GM12873 (cell line): ENCODE measurements at regions not wholly inside any gene's neighbourhood (a gene's known extent, or its start where the extent isn't known, plus 50 kb on each side); places are given as distances from the start of the nearest gene placed in this dataset.

ENCODE experiments used
- CTCF ChIP-seq: IDR thresholded peaks from 2 replicates; pipeline ENCODE4 v1.5.1; 2012; ENCODE audit warnings: low read depth, mild to moderate bottlenecking, moderate library complexity, low read length, control low read depth; ENCODE audit not compliant: insufficient read depth; ENCODE audit errors: missing control alignments

- no peak for TF ChIP-seq CTCF
These were observed 178.6 kb downstream of the AACS start for GRCh38 chr12:125243811-125244210.

DNA sequence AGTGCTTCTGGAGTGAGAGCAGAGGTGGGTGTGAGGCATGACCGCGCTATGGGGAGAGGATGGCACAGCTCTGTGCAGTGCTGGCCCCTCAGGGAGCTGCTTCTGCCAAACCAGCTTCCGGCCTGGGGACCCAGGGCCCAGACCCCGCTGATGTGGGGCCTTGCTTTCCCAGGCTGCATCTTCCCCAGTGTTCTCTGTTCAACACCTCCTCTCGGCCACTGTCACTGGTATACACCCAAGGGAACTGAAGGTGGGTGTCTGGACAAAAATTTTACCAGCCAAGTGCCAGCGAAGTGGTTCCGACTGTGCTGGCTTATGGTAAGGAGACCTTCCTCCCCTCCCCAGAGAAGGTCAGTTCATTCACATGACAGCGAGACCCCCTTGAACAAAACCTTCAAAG, 179.1 kb downstream of the AACS start:
- TF ChIP-seq CTCF: no peak

DNA sequence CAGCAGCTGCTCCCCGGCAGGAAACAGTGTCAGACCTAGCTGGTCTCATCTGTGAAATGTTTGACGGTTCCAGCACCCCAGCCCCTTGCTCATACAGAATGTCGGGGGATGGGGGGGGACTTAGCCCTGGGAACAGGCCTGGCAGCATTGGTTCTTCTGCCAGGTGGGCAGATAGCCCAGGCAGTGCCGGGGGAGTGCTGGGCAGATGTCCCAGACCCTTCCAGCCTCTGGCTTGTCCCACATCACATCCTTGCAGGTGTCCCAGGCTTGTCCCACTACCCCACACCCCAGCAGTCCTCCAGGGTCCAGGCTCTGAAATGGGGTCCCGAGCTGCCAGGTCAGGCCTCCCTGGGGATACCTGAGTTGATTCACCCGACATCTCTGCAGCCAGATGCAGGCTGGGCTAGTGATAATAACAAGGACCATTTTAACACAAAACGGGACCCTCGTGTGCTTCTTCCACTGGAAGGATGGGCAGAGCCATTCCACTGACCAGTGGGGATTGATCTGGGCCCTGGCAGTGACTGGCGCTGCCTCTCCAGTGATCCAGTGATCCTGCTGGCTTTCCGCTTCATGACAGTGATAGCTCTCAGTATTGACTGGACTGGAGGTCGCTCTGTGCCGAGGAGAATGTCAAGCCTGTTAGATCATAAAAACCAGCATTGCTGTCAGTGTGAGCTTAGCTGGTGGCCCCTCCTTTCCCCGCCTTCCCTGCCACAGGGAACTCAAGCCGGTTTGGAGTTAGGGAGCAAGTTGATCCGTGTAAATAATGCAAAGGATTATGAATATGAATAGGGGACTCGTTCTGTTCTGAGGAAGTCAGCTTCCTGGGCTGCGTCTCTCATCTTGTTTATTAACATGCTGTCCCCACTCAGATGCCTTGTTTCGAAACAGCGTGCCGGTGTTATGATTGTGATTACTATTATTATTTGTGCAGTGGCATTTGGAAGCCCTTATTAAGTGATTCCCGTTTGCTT, 180.6 kb downstream of the AACS start:
- no peak for TF ChIP-seq CTCF

DNA sequence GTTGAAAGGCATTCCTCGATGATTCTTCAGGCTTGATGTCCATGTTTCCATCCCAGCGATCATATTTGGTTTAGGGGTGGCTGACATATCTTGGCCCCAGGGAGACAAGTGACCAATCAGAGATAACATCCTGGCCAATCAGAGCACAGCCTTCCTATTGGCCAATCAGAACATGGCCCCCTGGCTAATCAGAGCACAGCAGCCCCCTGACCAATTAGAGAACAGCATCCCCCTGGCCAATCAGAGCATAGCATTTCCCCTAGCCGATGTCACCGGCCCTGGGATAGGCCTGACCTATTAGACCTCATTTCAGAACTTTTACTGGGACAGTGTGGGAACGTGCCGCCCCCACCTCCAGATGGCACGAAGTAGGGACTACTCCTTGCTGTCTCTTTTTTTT, 182.2 kb downstream of the AACS start:
- TF ChIP-seq CTCF: no peak

DNA sequence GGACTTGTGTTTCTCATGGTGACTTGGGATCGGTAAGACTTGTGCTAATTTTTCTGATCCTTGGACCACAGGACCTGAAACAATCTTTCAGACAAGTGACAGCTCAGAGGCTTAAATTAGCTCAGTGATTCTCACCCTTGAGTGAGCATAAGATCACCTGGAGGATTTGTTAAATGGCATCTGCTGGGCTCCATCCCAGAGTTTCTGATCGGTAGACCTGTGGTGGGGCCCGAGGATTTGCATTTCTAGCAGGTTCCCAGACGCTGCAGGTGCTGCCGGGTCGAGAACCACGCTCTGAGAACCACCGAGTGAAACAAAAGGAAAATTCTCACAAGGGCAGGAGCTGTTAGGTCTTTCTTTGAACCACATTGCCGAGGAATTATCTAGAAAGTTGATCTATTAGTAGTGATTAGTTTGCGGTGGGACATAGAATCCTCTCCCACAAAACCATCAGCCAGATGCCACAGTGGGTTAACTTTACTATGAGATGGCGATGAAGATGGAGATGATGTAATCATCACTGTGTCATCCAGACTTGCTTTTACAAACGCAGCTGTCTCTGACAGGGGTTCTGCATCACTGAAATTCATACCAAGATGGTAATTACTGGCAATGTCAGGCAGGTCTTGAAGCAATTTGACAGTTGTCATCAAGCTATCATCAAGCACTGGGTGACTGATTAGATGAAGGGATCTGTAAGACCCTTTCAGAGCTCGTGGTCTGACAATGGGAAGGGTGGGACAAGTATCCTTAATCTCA, 184.0 kb downstream of the AACS start:
- TF ChIP-seq CTCF: no peak

DNA sequence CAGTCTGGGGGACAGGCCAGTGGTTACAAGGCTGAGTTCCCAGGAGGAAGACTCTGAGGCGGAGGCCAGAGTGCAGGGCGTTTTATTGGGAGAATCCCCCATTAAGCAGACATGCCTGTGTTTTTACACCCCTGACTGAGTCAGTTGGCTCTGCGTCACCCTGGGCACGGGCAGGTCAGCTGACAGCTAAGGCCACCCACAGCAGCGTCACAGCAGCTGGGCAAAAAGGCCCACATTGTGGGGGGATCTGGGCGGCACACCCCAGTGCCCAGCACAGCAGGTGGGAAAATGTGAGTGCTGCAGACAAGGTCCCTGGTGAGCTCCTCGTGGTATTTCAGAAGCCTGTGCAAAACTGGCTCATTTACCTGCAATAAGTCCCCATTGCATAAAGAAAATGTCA, 184.7 kb downstream of the AACS start:
- TF ChIP-seq CTCF: no peak

- TF ChIP-seq CTCF: no peak
These were observed 189.0 kb downstream of the AACS start for GRCh38 chr12:125254236-125254635.
